H1 (cell line): ENCODE measurements at regions not wholly inside any gene's neighbourhood (a gene's known extent, or its start where the extent isn't known, plus 50 kb on each side); places are given as distances from the start of the nearest gene placed in this dataset.
A peak's percentile ranks its signal among the peaks of the same experiment; 100 is the strongest.

Experiments used
- CTCF ChIA-PET: fragments of 300-600 bp; sonication (Branson Sonifier 250); formaldehyde crosslinking; loops from one replicate; lab custom pipeline; 2021; ENCODE audit not compliant: partially characterized antibody; lab: Charles Lee
- POLR2A ChIA-PET: fragments of 300-600 bp; sonication (Branson Sonifier 250); formaldehyde crosslinking; loops from one replicate; lab custom pipeline; 2021; ENCODE audit warnings: inconsistent platforms; ENCODE audit not compliant: partially characterized antibody; lab: Charles Lee
- DNase-seq, 2 experiments: peaks; one replicate each; pipeline versions ENCODE4 v3.0.0 to v3.0.0-alpha.2; 2010 to 2022; ENCODE audit warnings: low spot score in 2 of 2, low read depth in 1 of 2, mixed read lengths in 1 of 2
- FAIRE-seq: peaks from 2 replicates; lab custom pipeline; 2011; peaks lifted over from hg19 to GRCh38; lab: Jason Lieb, UNC
- H2AFZ ChIP-seq: 2 replicates; pipeline ENCODE4 v1.8.1; 2012; ENCODE audit warnings: low read length, inconsistent platforms
- H2AK5ac ChIP-seq: 2 replicates; pipeline ENCODE4 v1.6.1; 2013; ENCODE audit warnings: low read depth, low read length
- H2BK120ac ChIP-seq: replicated peaks from 2 replicates; pipeline ENCODE3; 2013; ENCODE audit warnings: low read depth, low read length, inconsistent platforms
- H2BK12ac ChIP-seq: 2 replicates; pipeline ENCODE4 v1.6.1; 2013; ENCODE audit warnings: low read depth, low read length
- H2BK15ac ChIP-seq: 2 replicates; pipeline ENCODE4 v1.6.1; 2013; ENCODE audit warnings: low read length
- H2BK20ac ChIP-seq: 2 replicates; pipeline ENCODE4 v1.6.1; 2013; ENCODE audit warnings: low read length
- H2BK5ac ChIP-seq: 2 replicates; pipeline ENCODE4 v1.6.1; 2013; ENCODE audit warnings: low read depth, low read length
- H3K14ac ChIP-seq: 2 replicates; pipeline ENCODE4 v1.6.1; 2013; ENCODE audit warnings: inconsistent platforms; ENCODE audit not compliant: insufficient read length
- H3K18ac ChIP-seq: 2 replicates; pipeline ENCODE4 v1.6.1; 2013; ENCODE audit warnings: low read length; ENCODE audit errors: extremely low read depth
- H3K23ac ChIP-seq: 2 replicates; pipeline ENCODE4 v1.6.1; 2013; ENCODE audit warnings: inconsistent platforms; ENCODE audit not compliant: insufficient read length
- H3K23me2 ChIP-seq: 2 replicates; pipeline ENCODE4 v1.6.1; 2013; ENCODE audit warnings: low read depth, low read length
- H3K27ac ChIP-seq: 2 replicates; pipeline ENCODE4 v1.6.1; 2011; ENCODE audit warnings: low read depth, low read length, inconsistent platforms
- H3K27me3 ChIP-seq, 4 experiments: replicated peaks in 1 of 4; 1 replicate in 1 of 4; 2 replicates in 3 of 4; pipeline versions ENCODE4 v1.6.1 to v1.8.1; 2011 to 2013; ENCODE audit warnings: low read length in 3 of 4, mild to moderate bottlenecking in 3 of 4, inconsistent platforms in 2 of 4, mixed read lengths in 2 of 4, moderate library complexity in 1 of 4; ENCODE audit not compliant: control insufficient read depth in 3 of 4, insufficient read depth in 3 of 4; ENCODE audit errors: extremely low read depth in 1 of 4
- H3K36me3 ChIP-seq, 4 experiments: 2 replicates each; pipeline versions ENCODE4 v1.6.1 to v1.8.1; 2011 to 2013; ENCODE audit warnings: mild to moderate bottlenecking in 4 of 4, low read length in 3 of 4, moderate library complexity in 2 of 4, control low read depth in 1 of 4, inconsistent platforms in 1 of 4; ENCODE audit not compliant: insufficient read depth in 4 of 4, control insufficient read depth in 2 of 4
- H3K4ac ChIP-seq: replicated peaks from 2 replicates; pipeline ENCODE3; 2013; ENCODE audit warnings: low read length, low read depth, mixed read lengths, inconsistent platforms; ENCODE audit not compliant: insufficient read length
- H3K4me1 ChIP-seq, 4 experiments: replicated peaks in 1 of 4; 1 replicate in 1 of 4; 2 replicates in 3 of 4; pipeline versions ENCODE4 v1.6.1 to v1.8.1; 2011 to 2013; ENCODE audit warnings: low read length in 3 of 4, inconsistent platforms in 2 of 4, mixed read lengths in 1 of 4; ENCODE audit not compliant: insufficient read depth in 4 of 4, control insufficient read depth in 3 of 4
- H3K4me2 ChIP-seq, 2 experiments: 2 replicates each; pipeline versions ENCODE4 v1.6.1 to v1.8.1; 2011 to 2013; ENCODE audit warnings: low read depth in 2 of 2, low read length in 2 of 2, control low read depth in 1 of 2, inconsistent platforms in 1 of 2, mild to moderate bottlenecking in 1 of 2; ENCODE audit not compliant: insufficient read depth in 1 of 2
- H3K4me3 ChIP-seq, 4 experiments: fragments of 200-600, 300-600 bp in 1 of 4; sonication (generic), shearing (Covaris generic), sonication (Bioruptor Twin) in 1 of 4; 2 replicates each; pipeline versions ENCODE4 v1.5.1 to v1.8.1; 2011 to 2016; ENCODE audit warnings: low read length in 4 of 4, low read depth in 3 of 4, control low read depth in 2 of 4, inconsistent platforms in 2 of 4, mild to moderate bottlenecking in 2 of 4, mixed read lengths in 1 of 4, moderate library complexity in 1 of 4; ENCODE audit not compliant: insufficient read depth in 2 of 4; ENCODE audit errors: extremely low read depth in 1 of 4
- H3K56ac ChIP-seq: replicated peaks from 2 replicates; pipeline ENCODE3; 2013; ENCODE audit warnings: low read depth, mild to moderate bottlenecking, mixed read lengths, low read length, inconsistent platforms; ENCODE audit not compliant: insufficient read length
- H3K79me1 ChIP-seq: 2 replicates; pipeline ENCODE4 v1.6.1; 2013; ENCODE audit warnings: low read depth, low read length, control low read depth
- H3K79me2 ChIP-seq, 2 experiments: 2 replicates each; pipeline versions ENCODE4 v1.6.1 to v1.8.1; 2012 to 2013; ENCODE audit warnings: low read length in 2 of 2, mild to moderate bottlenecking in 2 of 2, inconsistent platforms in 1 of 2; ENCODE audit not compliant: insufficient read depth in 2 of 2, control insufficient read depth in 1 of 2
- H3K9ac ChIP-seq, 4 experiments: replicated peaks in 1 of 4; 1 replicate in 1 of 4; 2 replicates in 3 of 4; pipeline versions ENCODE4 v1.6.1 to v1.8.1; 2011 to 2013; ENCODE audit warnings: low read depth in 3 of 4, low read length in 3 of 4, control low read depth in 2 of 4, mild to moderate bottlenecking in 2 of 4, moderate library complexity in 2 of 4, inconsistent platforms in 1 of 4; ENCODE audit errors: extremely low read depth in 1 of 4
- H3K9me3 ChIP-seq, 2 experiments: 2 replicates each; pipeline versions ENCODE4 v1.6.1 to v1.8.1; 2012 to 2013; ENCODE audit warnings: mild to moderate bottlenecking in 2 of 2, moderate library complexity in 2 of 2, control low read depth in 1 of 2, inconsistent platforms in 1 of 2, low read depth in 1 of 2, low read length in 1 of 2, mixed read lengths in 1 of 2; ENCODE audit not compliant: insufficient read depth in 2 of 2
- H4K20me1 ChIP-seq, 2 experiments: replicated peaks in 1 of 2; 2 replicates each; pipeline versions ENCODE3 to v1.8.1; 2011 to 2013; ENCODE audit warnings: inconsistent platforms in 2 of 2, low read length in 2 of 2, mild to moderate bottlenecking in 1 of 2; ENCODE audit not compliant: insufficient read depth in 2 of 2, control insufficient read depth in 1 of 2
- H4K5ac ChIP-seq: 2 replicates; pipeline ENCODE4 v1.6.1; 2013; ENCODE audit warnings: low read length, low read depth, mixed read lengths, inconsistent platforms; ENCODE audit not compliant: insufficient read length
- H4K8ac ChIP-seq: 2 replicates; pipeline ENCODE4 v1.8.0; 2013; ENCODE audit warnings: mild to moderate bottlenecking, moderate library complexity, low read length, inconsistent platforms; ENCODE audit not compliant: insufficient read depth; ENCODE audit errors: extremely low read depth
- H4K91ac ChIP-seq: replicated peaks from 2 replicates; pipeline ENCODE3; 2013; ENCODE audit warnings: low read length, mixed read lengths, inconsistent platforms; ENCODE audit not compliant: insufficient read length
- BRCA1 ChIP-seq: IDR thresholded peaks from 2 replicates; pipeline ENCODE4 v1.6.1; 2012; ENCODE audit warnings: low read depth, low read length, improper control_type of control experiment
- CEBPB ChIP-seq: IDR thresholded peaks from 2 replicates; pipeline ENCODE4 v1.6.1; 2012; ENCODE audit warnings: low read depth, low read length
- CHD1 ChIP-seq: IDR thresholded peaks from 2 replicates; pipeline ENCODE4 v1.6.1; 2012; ENCODE audit warnings: low read depth, low read length, improper control_type of control experiment
- EZH2 ChIP-seq: fragments of 200-600 bp; sonication (generic); IDR thresholded peaks from 2 replicates; pipeline ENCODE4 v1.7.1; 2012; ENCODE audit warnings: low read depth, mild to moderate bottlenecking, moderate library complexity, low read length, inconsistent platforms; ENCODE audit not compliant: severe bottlenecking
- GTF2F1 ChIP-seq: IDR thresholded peaks from 2 replicates; pipeline ENCODE4 v1.6.1; 2012; ENCODE audit warnings: low read depth, low read length, improper control_type of control experiment, borderline replicate concordance
- KDM5A ChIP-seq: fragments of 200-600 bp; IDR thresholded peaks from 2 replicates; pipeline ENCODE4 v1.7.1; 2012; ENCODE audit warnings: mild to moderate bottlenecking, low read length, inconsistent platforms, mixed read lengths
- NANOG ChIP-seq: IDR thresholded peaks from 2 replicates; pipeline ENCODE4 v1.6.1; 2011; ENCODE audit warnings: low read length, low read depth, mild to moderate bottlenecking, inconsistent platforms; ENCODE audit not compliant: insufficient read depth, poor library complexity, severe bottlenecking
- POLR2AphosphoS5 ChIP-seq: IDR thresholded peaks from 2 replicates; pipeline ENCODE4 v1.6.1; 2011; ENCODE audit warnings: low read depth, low read length
- RFX5 ChIP-seq: IDR thresholded peaks from 2 replicates; pipeline ENCODE4 v1.6.1; 2011; ENCODE audit warnings: low read depth, low read length, improper control_type of control experiment, borderline replicate concordance
- RNF2 ChIP-seq: fragments of 200-900, 300-1000 bp; sonication (generic); IDR thresholded peaks from 2 replicates; pipeline ENCODE4 v1.7.1; 2016; ENCODE audit warnings: borderline replicate concordance, low read depth, mild to moderate bottlenecking, antibody characterized with exemption, low read length; ENCODE audit not compliant: poor library complexity, severe bottlenecking; ENCODE audit errors: missing control alignments
- SP4 ChIP-seq: IDR thresholded peaks from 2 replicates; pipeline ENCODE4 v1.6.1; 2012; ENCODE audit warnings: low read length, inconsistent platforms
- SRF ChIP-seq: IDR thresholded peaks from 2 replicates; pipeline ENCODE4 v1.6.1; 2011; ENCODE audit warnings: mild to moderate bottlenecking, low read depth, low read length, moderate library complexity
- SUZ12 ChIP-seq: fragments of 200-600 bp; sonication (generic); IDR thresholded peaks from 2 replicates; pipeline ENCODE4 v1.6.1; 2012; ENCODE audit warnings: mild to moderate bottlenecking, inconsistent platforms, low read length, moderate library complexity, mixed read lengths
- TAF1 ChIP-seq: IDR thresholded peaks from 2 replicates; pipeline ENCODE4 v1.6.1; 2011; ENCODE audit warnings: mild to moderate bottlenecking, low read depth, low read length
- TBP ChIP-seq: IDR thresholded peaks from 2 replicates; pipeline ENCODE4 v1.6.1; 2011; ENCODE audit warnings: low read depth, low read length, improper control_type of control experiment
- WGBS, 2 experiments: shearing (Covaris generic) in 1 of 2; methylation state at CpG; one replicate each; pipeline versions ENCODE4 v1.1.6 to v1.1.7; 2013 to 2015; ENCODE audit warnings: low lambda C conversion rate in 2 of 2, mixed read lengths in 2 of 2, inconsistent platforms in 1 of 2, low coverage in 1 of 2, missing lambda C conversion rate in 1 of 2; ENCODE audit not compliant: insufficient replicate concordance in 2 of 2, insufficient coverage in 1 of 2, insufficient read length in 1 of 2; ENCODE audit errors: extremely low coverage in 1 of 2, missing lambda C conversion rate in 1 of 2; 5-methylcytosine and 5-hydroxymethylcytosine counted together

DNA sequence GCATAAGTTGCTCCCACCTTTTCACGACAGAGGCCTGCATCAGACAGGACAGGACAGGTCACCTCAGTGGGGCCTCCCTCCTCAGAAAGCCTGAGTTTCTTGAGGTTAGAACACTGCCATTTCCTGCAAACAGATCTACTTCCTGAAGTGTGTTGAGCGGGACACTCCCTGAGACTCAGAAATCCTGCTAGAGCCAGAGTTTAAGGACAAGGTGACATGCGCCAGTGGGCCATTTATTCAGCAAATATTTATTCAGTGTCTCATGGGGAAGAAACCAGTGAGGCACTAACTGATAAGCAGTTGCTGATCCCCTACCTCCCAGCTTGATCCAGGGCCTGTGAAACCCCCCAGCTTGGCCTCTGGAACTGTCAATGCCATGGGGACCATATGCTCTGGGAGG is 454.6 kb downstream of the SOX6 start:
- H3K36me3 ChIP-seq, result no peaks in the 10 kb centered on the region
- no peak overlapping the region for H3K27ac ChIP-seq
- peaks cover 2% of the 10 kb centered on the region; the same call in 1 of the 2 replicates for H3K23me2 ChIP-seq
- CTCF ChIA-PET, result interaction anchor here (1.0 to 1.4 kb wide), 5 partner anchors 17 to 702 kb away, joined by 3 to 7 read pairs (median 3); no protein-coding TSS in a partner anchor
- no peak overlapping the region for H4K91ac ChIP-seq
- H4K20me1 ChIP-seq, result peaks cover 0 to 1% of the 10 kb centered on the region in 2 experiments
- no peaks in the 10 kb centered on the region for H3K9me3 ChIP-seq
- no peaks in the 10 kb centered on the region for H3K27me3 ChIP-seq
- no peak overlapping the region for H2BK15ac ChIP-seq
- no peak overlapping the region for H2AK5ac ChIP-seq
- DNase-seq, result no peak
- no peaks in the 10 kb centered on the region for H3K79me2 ChIP-seq
- no peak overlapping the region for H2BK5ac ChIP-seq
- WGBS, 2 experiments, result 88% methylated on average over 3 of the region's 3 CpGs; no CpG with 5 or more reads in 1 of the 2 experiments
- H4K8ac ChIP-seq, result no peak overlapping the region
- no peak overlapping the region for H2BK120ac ChIP-seq
- no peak overlapping the region for H3K23ac ChIP-seq
- no peak overlapping the region for H3K4me3 ChIP-seq
- no peak overlapping the region for H2BK20ac ChIP-seq
- H3K4me2 ChIP-seq, result no peak overlapping the region
- no peak overlapping the region for H3K14ac ChIP-seq
- no peak overlapping the region for H3K56ac ChIP-seq
- no peak overlapping the region for H3K18ac ChIP-seq
- FAIRE-seq, result no peak
- H3K9ac ChIP-seq, result no peak overlapping the region
- H3K4me1 ChIP-seq, result no peaks in the 10 kb centered on the region
- no peaks in the 10 kb centered on the region; the same call in 1 of the 2 replicates for H3K79me1 ChIP-seq
- H4K5ac ChIP-seq, result no peak overlapping the region
- H3K4ac ChIP-seq, result no peak overlapping the region
- peak overlapping the region; percentile 7; the same call in 1 of the 2 replicates for H2AFZ ChIP-seq
- no peak overlapping the region for H2BK12ac ChIP-seq
- POLR2A ChIA-PET, result no interaction called here
- TF ChIP-seq TAF1 (no peak), CEBPB (no peak), KDM5A (no peak), SP4 (no peak), RFX5 (no peak), CHD1 (no peak), NANOG (no peak), RNF2 (no peak), SUZ12 (no peak), EZH2 (no peak), TBP (no peak), GTF2F1 (no peak), POLR2AphosphoS5 (no peak), BRCA1 (no peak), SRF (no peak)
